Stimulated activated naive CD8-positive, alpha-beta T cell treated with anti-CD3 and anti-CD28 coated beads, Interleukin-15, Interleukin-2, amounts not matched to agents 100 ng/mL and 50 ng/mL, for 24 hours (primary cell): ENCODE measurements at regions not wholly inside any gene's neighbourhood (a gene's known extent, or its start where the extent isn't known, plus 50 kb on each side); places are given as distances from the start of the nearest gene placed in this dataset.
"Not testable (repeated sequence)": the region's sequence is repeated elsewhere in the genome, so short reads cannot be mapped to it uniquely, and the experiment has no call there.

ENCODE experiments used
- H3K27ac Mint-ChIP-seq: one replicate; pipeline ENCODE4 v1.8.0; 2021; ENCODE audit warnings: mild to moderate bottlenecking, mixed read lengths
- H3K27me3 Mint-ChIP-seq: one replicate; pipeline ENCODE4 v1.8.0; 2021; ENCODE audit warnings: mixed read lengths
- H3K36me3 Mint-ChIP-seq: one replicate; pipeline ENCODE4 v1.8.0; 2021; ENCODE audit warnings: low read depth, mixed read lengths
- H3K4me1 Mint-ChIP-seq: one replicate; pipeline ENCODE4 v1.8.0; 2021; ENCODE audit warnings: low read depth, mixed read lengths
- H3K4me3 Mint-ChIP-seq: one replicate; pipeline ENCODE4 v1.8.0; 2021; ENCODE audit warnings: mild to moderate bottlenecking, mixed read lengths
- H3K9me3 Mint-ChIP-seq: one replicate; pipeline ENCODE4 v1.8.0; 2021; ENCODE audit warnings: mixed read lengths

DNA sequence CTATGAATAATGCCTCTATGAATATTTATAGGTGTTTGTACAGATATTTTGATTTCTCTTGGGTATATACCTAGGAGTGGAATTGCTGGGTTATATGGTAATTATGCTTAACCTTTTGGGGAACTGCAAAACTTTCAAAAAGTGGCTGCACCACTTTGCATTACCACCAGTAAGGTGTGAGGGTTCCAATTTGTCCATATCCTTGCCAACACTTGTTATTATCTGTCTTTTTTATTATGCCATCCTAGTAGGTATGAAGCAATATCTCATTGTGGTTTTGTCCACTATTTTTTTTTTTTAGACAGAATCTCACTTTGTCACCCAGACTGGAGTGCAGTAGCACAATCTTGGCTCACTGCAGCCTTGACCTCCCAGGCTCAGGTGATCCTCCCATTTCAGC lies 112.2 kb upstream of the FBXO11 start:
- Mint-ChIP-seq H3K4me1 (no peaks in the 10 kb centered on the region), H3K27ac (no peak overlapping the region), H3K36me3 (no peaks in the 10 kb centered on the region), H3K9me3 (no peaks in the 10 kb centered on the region), H3K27me3 (peaks cover 25% of the 10 kb centered on the region), H3K4me3 (no peak overlapping the region)

GRCh38 chr2:48026865-48027264 lies 120.6 kb upstream of the FBXO11 start:
- no peaks in the 10 kb centered on the region for H3K36me3 Mint-ChIP-seq
- peaks cover 3% of the 10 kb centered on the region for H3K27me3 Mint-ChIP-seq
- no peak overlapping the region for H3K4me3 Mint-ChIP-seq
- H3K4me1 Mint-ChIP-seq = no peaks in the 10 kb centered on the region
- no peak overlapping the region for H3K27ac Mint-ChIP-seq
- no peaks in the 10 kb centered on the region for H3K9me3 Mint-ChIP-seq

DNA sequence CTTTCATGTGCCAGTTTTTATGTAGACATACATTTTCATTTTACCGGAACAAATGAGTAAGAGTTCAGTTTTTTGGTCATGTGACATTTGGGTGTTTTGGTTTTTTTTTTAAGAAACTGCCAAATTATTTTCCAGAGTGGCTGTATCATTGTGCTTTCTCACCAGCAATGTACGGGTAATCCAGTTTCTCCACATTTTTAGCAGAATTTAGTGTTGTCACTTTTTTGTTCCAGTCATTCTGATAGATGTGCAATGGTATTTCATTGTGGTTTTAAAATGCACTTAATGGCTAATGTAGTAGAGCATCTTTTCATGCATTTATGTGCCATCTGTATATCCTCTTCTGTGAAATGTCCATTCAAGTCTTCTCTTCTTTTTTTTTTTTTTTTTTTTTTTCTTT lies 126.5 kb upstream of the FBXO11 start:
- H3K4me1 Mint-ChIP-seq = peaks cover 17% of the 10 kb centered on the region
- no peaks in the 10 kb centered on the region for H3K9me3 Mint-ChIP-seq
- no peak overlapping the region for H3K27ac Mint-ChIP-seq
- H3K36me3 Mint-ChIP-seq = no peaks in the 10 kb centered on the region
- H3K4me3 Mint-ChIP-seq = no peak overlapping the region
- peaks cover 8% of the 10 kb centered on the region for H3K27me3 Mint-ChIP-seq

DNA sequence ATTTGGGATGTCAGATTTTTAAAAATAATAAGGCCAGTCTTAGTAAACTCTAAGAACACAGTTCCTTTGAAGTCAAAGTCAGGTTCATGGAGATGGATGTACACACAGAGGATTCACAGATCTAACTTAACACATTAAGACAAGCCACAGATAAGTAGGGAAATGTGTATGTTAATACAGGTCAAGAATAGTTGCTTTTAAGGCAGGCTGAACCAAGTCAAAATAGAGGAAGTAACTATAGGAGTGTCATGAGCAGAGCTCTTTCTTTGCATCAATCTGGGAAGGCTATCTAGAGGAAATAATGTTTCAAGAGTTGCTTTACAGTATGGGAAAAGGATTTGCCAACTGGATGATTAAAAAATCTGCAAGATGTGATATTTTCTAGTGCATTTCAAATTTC lies 128.0 kb upstream of the FBXO11 start:
- peaks cover 8% of the 10 kb centered on the region for H3K27me3 Mint-ChIP-seq
- no peaks in the 10 kb centered on the region for H3K9me3 Mint-ChIP-seq
- no peak overlapping the region for H3K27ac Mint-ChIP-seq
- no peak overlapping the region for H3K4me3 Mint-ChIP-seq
- peaks cover 2% of the 10 kb centered on the region for H3K36me3 Mint-ChIP-seq
- peaks cover 17% of the 10 kb centered on the region for H3K4me1 Mint-ChIP-seq

- H3K36me3 Mint-ChIP-seq = peaks cover 4% of the 10 kb centered on the region
- H3K27ac Mint-ChIP-seq = no peak overlapping the region
- H3K9me3 Mint-ChIP-seq = no peaks in the 10 kb centered on the region
- peaks cover 8% of the 10 kb centered on the region for H3K27me3 Mint-ChIP-seq
- no peak overlapping the region for H3K4me3 Mint-ChIP-seq
- peaks cover 17% of the 10 kb centered on the region for H3K4me1 Mint-ChIP-seq
Measured at GRCh38 chr2:48036312-48036711, 130.0 kb upstream of the FBXO11 start.

DNA sequence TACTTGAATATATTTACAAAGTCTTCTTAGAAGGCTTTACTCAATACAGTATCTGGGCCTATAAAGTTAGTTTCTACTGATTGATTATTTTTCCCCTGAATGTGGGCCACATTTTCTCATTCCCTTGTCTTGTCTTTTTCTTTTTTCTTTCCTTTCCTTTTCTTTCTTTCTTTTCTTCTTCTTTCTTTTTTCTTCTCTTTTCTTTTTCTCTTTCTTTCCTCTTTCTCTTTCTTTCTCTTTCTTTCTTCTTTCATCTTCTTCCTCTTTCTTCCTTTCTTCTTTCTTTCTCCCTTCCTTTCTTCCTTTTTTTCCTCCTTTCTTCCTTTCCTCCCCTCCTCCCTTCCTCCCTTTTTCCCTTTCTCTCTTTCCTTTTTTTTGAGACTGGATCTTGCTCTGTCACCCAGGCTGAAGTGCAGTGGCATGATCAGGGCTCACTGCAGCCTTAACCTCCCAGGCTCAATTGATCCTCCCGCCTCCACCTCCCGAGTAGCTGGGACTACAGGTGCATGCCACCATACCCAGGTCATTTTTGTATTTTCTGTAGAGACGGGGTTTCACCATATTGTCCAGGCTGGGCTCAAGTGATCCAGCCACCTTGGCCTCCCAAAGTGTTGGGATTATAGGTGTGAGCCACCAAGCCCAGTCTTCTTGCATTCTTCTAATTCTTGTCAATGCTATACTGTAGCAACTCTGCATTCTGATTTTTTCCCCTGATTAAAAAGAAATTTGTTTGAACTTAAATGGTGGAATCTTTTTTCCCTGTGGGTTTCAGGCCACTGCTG lies 133.1 kb upstream of the FBXO11 start:
- no peaks in the 10 kb centered on the region for H3K9me3 Mint-ChIP-seq
- H3K4me3 Mint-ChIP-seq = no peak overlapping the region
- H3K27me3 Mint-ChIP-seq = peaks cover 14% of the 10 kb centered on the region
- no peak overlapping the region for H3K27ac Mint-ChIP-seq
- H3K4me1 Mint-ChIP-seq = peaks cover 4% of the 10 kb centered on the region
- H3K36me3 Mint-ChIP-seq = peaks cover 4% of the 10 kb centered on the region

GRCh38 chr2:48043131-48043700 lies 136.9 kb upstream of the FBXO11 start:
- Mint-ChIP-seq H3K27ac (no peak overlapping the region), H3K36me3 (peaks cover 4% of the 10 kb centered on the region), H3K9me3 (no peaks in the 10 kb centered on the region), H3K4me3 (no peak overlapping the region), H3K4me1 (no peaks in the 10 kb centered on the region), H3K27me3 (peaks cover 12% of the 10 kb centered on the region)

GRCh38 chr2:48043746-48044145 lies 137.4 kb upstream of the FBXO11 start:
- Mint-ChIP-seq H3K36me3 (peaks cover 4% of the 10 kb centered on the region), H3K27ac (no peak overlapping the region), H3K4me3 (no peak overlapping the region), H3K27me3 (peaks cover 12% of the 10 kb centered on the region), H3K9me3 (no peaks in the 10 kb centered on the region), H3K4me1 (no peaks in the 10 kb centered on the region)

DNA sequence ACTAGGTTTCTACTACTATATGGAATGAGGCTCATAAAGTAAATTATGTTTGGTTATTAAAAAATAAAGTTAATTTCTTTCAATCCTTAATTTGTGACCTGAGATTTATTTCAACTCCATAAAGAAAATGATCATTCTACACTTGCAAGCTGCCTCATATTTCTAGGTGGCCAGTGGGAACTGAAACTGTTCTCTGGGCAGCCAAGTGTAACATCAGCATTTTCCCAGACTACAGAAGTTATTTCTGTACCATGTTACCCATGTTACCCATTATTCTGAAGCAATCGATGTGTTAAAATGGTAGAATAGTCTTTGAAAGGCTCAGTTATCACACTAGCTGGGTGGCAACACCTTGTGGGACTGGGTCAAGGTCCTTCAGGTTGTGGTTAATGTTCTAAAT lies 139.3 kb upstream of the FBXO11 start:
- Mint-ChIP-seq H3K4me1 (no peaks in the 10 kb centered on the region), H3K27ac (no peak overlapping the region), H3K9me3 (no peaks in the 10 kb centered on the region)

DNA sequence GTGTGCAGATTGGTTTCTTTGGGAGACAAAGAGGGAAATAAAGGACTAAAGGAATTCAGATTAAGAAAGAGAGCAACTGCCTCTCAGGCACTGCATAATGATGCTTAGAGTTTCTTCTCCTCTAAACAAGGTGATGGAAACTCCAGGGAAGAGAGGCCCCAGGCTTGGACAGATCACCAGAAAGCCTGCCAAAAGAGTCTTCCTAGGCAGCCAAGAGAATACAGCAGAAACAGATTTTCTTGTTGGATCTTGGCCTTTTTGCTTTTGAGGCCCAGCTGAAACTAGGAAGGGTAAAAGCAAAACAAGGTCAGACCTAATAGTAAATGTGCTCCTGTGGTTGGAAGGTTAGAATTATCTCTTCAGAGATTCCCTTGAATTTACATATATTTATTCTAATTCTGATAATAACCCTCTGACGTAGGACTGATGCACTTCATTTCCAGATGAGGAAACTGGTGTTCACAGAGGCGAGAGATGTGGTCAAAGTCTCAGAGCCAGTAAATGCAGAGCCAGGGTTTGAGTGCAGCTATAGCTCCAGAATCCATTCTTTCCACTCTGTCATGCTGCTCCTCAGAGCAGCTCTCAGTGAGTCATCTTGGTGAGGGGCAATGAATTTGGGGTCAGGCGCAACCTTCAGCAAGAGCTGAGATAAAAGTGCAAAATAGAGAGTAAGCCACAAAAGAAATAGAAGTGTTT lies 142.3 kb upstream of the FBXO11 start:
- no peaks in the 10 kb centered on the region for H3K9me3 Mint-ChIP-seq
- peaks cover 7% of the 10 kb centered on the region for H3K27me3 Mint-ChIP-seq
- H3K4me1 Mint-ChIP-seq = no peaks in the 10 kb centered on the region
- H3K36me3 Mint-ChIP-seq = no peaks in the 10 kb centered on the region
- H3K4me3 Mint-ChIP-seq = no peak overlapping the region
- H3K27ac Mint-ChIP-seq = no peak overlapping the region

More for the DNA sequence above, 139.3 kb upstream of the FBXO11 start:
- Mint-ChIP-seq H3K27me3 (peaks cover 12% of the 10 kb centered on the region), H3K36me3 (no peaks in the 10 kb centered on the region), H3K4me3 (no peak overlapping the region)

DNA sequence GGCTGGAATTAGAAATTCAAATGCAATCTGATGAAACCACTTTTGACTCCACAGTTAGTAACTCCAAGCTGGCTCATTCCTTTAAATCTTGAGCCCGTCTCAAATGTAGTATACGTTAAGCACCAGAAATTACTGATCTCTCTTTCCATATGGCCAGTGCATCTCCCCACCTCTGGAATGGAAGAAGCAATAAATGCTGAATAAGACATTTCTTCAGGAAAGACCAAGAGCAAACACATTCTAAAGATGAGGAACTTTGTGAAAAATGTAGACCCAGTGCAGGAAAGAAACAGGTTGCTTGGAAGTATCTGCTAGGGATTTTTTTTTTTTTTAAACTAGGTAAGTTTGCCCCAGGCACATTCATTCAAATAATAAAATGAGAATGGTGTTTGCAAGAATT lies 143.1 kb upstream of the FBXO11 start:
- no peak overlapping the region for H3K27ac Mint-ChIP-seq
- no peaks in the 10 kb centered on the region for H3K9me3 Mint-ChIP-seq
- H3K27me3 Mint-ChIP-seq = peaks cover 7% of the 10 kb centered on the region
- H3K36me3 Mint-ChIP-seq = no peaks in the 10 kb centered on the region
- H3K4me3 Mint-ChIP-seq = no peak overlapping the region
- no peaks in the 10 kb centered on the region for H3K4me1 Mint-ChIP-seq

DNA sequence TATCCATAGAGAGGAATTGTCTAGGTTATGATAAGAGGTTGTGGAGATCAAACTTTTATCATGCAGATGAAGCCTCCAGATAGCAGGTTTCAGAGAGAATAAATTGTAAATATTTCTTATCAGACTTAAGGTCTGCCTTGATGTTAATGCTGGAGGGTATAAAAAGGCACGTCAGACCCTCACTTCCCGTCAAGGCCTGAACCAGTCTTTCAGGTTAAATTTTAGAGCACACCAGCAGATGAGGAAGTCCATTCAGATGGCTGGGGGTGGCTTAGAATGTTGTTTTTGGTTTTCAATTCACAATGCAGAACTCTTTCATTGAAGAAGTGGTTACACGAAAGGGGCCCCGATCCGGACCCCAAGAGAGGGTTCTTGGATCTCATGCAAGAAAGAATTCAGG lies 144.4 kb upstream of the FBXO11 start:
- no peak overlapping the region for H3K4me3 Mint-ChIP-seq
- H3K27ac Mint-ChIP-seq = no peak overlapping the region
- H3K4me1 Mint-ChIP-seq = no peaks in the 10 kb centered on the region
- H3K27me3 Mint-ChIP-seq = peaks cover 7% of the 10 kb centered on the region
- H3K36me3 Mint-ChIP-seq = no peaks in the 10 kb centered on the region
- H3K9me3 Mint-ChIP-seq = no peaks in the 10 kb centered on the region

GRCh38 chr2:48059975-48060374 lies 153.7 kb upstream of the FBXO11 start:
- Mint-ChIP-seq H3K9me3 (peaks cover 6% of the 10 kb centered on the region), H3K4me3 (no peak overlapping the region), H3K36me3 (no peaks in the 10 kb centered on the region), H3K27me3 (peaks cover 25% of the 10 kb centered on the region), H3K4me1 (no peaks in the 10 kb centered on the region), H3K27ac (no peak overlapping the region)

DNA sequence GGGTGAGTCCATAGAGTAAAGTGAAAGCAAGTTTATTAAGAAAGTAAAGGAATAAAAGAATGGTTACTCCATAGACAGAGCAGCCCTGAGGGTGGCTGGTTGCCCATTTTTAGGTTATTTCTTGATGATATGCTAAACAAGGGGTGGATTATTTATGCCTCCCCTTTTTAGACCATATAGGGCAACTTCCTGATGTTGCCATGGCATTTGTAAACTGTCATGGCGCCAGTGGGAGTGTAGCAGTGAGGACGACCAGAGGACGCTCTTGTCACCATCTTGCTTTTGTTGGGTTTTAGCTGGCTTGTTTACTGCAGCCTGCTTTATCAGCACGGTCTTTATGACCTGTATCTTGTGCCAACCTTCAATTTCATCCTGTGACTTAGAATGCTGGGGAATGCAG lies 155.4 kb upstream of the FBXO11 start:
- H3K27ac Mint-ChIP-seq, H3K4me3 Mint-ChIP-seq, H3K4me1 Mint-ChIP-seq, H3K9me3 Mint-ChIP-seq, H3K36me3 Mint-ChIP-seq: not testable (repeated sequence)
- H3K27me3 Mint-ChIP-seq = peaks cover 22% of the 10 kb centered on the region

- Mint-ChIP-seq H3K4me1 (no peaks in the 10 kb centered on the region), H3K36me3 (no peaks in the 10 kb centered on the region), H3K4me3 (no peak overlapping the region), H3K9me3 (no peaks in the 10 kb centered on the region), H3K27ac (no peak overlapping the region), H3K27me3 (peaks cover 16% of the 10 kb centered on the region)
Measured at GRCh38 chr2:48065096-48065495, 158.8 kb upstream of the FBXO11 start.
